ENCODE measurements at regions not wholly inside any gene's neighbourhood (a gene's known extent, or its start where the extent isn't known, plus 50 kb on each side); places are given as distances from the start of the nearest gene placed in this dataset.

GRCh38 chr3:25349095-25349494 is 79.0 kb upstream of the RARB start:
- TF ChIP-seq CTCF (IDR thresholded peaks at IDR 0.05), result no peak
- TF ChIP-seq POLR2A (IDR thresholded peaks at IDR 0.05), result no peak

Measured in right lobe of liver (tissue), 4 donors.